Peyer's patch (tissue), 4 donors: ENCODE measurements at regions not wholly inside any gene's neighbourhood (a gene's known extent, or its start where the extent isn't known, plus 50 kb on each side); places are given as distances from the start of the nearest gene placed in this dataset.

Source experiments
- CTCF ChIP-seq, 6 experiments: fragments of 450-650 bp in 4 of 6; fragments of 200-600 bp in 2 of 6; sonication (generic) in 1 of 6; IDR thresholded peaks; one replicate each; pipeline ENCODE4 v1.5.1; 2017 to 2019; ENCODE audit warnings: antibody characterized with exemption in 6 of 6, mild to moderate bottlenecking in 3 of 6, moderate library complexity in 1 of 6
- POLR2A ChIP-seq, 2 donors: fragments of 450-650 bp; IDR thresholded peaks; one replicate each; pipeline ENCODE4 v1.5.1; 2017; ENCODE audit warnings: antibody characterized with exemption in 2 of 2, mild to moderate bottlenecking in 2 of 2, moderate library complexity in 2 of 2

- TF ChIP-seq POLR2A (IDR thresholded peaks at IDR 0.05) = no peak
- TF ChIP-seq CTCF (IDR thresholded peaks at IDR 0.05) = no peak
These were observed 381.1 kb downstream of the RASEF start for GRCh38 chr9:82681809-82682208.
